Activated CD4-positive, alpha-beta T cell treated with anti-CD3 and anti-CD28 coated beads, Interleukin-2, amount 10 ng/mL, durations not matched to agents 7 days and 5 days (primary cell): ENCODE measurements at regions not wholly inside any gene's neighbourhood (a gene's known extent, or its start where the extent isn't known, plus 50 kb on each side); places are given as distances from the start of the nearest gene placed in this dataset.

Experiments
- CTCF ChIA-PET: fragments of 350-600 bp; sonication (Branson Sonifier 250); formaldehyde crosslinking; loops from one replicate; lab custom pipeline; 2021; ENCODE audit warnings: antibody characterized with exemption; lab: Charles Lee
- POLR2A ChIA-PET: fragments of 350-600 bp; sonication (Branson Sonifier 250); formaldehyde crosslinking; loops from one replicate; lab custom pipeline; 2021; ENCODE audit warnings: antibody characterized with exemption; lab: Charles Lee
- DNase-seq: peaks from one replicate; pipeline ENCODE4 v3.0.0-alpha.2; 2020
- H3K27ac Mint-ChIP-seq: one replicate; pipeline ENCODE4 v1.8.0; 2021; ENCODE audit warnings: mild to moderate bottlenecking, moderate library complexity, mixed read lengths
- H3K27me3 Mint-ChIP-seq: one replicate; pipeline ENCODE4 v1.8.0; 2021; ENCODE audit warnings: mixed read lengths
- H3K36me3 Mint-ChIP-seq: one replicate; pipeline ENCODE4 v1.8.0; 2021; ENCODE audit warnings: low read depth, mixed read lengths
- H3K4me1 Mint-ChIP-seq: one replicate; pipeline ENCODE4 v1.8.0; 2021; ENCODE audit warnings: mixed read lengths
- H3K4me3 Mint-ChIP-seq: one replicate; pipeline ENCODE4 v1.8.0; 2021; ENCODE audit warnings: mild to moderate bottlenecking, moderate library complexity, mixed read lengths
- H3K9me3 Mint-ChIP-seq: one replicate; pipeline ENCODE4 v1.8.0; 2021; ENCODE audit warnings: mixed read lengths

DNA sequence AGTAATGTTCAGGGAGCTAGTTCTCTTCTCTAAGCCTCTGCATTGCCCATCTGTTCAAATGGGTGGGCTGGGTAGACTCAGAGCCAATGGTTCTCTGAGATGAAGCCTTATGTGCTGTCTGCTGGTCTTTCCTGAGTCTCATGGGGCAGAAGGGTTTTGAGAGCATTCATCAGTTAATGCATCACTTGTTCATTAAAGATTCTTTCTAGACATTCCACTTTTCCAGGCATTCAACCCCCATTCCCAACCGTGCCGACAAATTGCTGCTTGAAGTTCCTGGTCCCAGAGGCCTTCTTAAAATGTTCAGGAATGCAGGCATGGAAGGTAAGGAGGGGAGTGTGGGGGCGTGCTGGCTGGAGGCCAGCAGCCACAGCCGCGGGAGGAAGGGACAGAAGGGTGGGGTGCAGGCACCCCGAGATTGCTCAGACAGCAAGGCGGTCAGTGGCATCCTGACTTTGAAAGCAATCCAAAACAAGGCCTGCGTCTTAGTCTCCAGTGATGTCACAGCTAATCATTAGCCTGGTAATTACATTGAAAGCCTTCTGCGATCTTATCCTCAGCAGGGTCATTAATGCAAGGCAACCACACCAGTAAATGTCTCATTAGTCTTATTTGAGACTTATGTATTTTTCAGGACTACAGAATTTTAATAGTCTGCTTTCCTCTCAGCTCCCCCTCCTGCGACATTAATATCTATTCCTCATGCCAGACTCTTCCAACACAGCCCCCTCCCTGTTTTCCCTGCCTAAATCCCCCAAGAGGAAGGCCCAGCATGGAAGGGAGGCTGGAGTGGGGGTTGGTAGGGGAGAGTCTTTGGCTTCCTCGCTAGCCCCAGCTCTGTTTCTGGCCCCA, 328.8 kb downstream of the MIAT start:
- ChIA-PET CTCF (no interaction called here), POLR2A (no interaction called here)
- Mint-ChIP-seq H3K9me3 (no peaks in the 10 kb centered on the region), H3K4me3 (no peak overlapping the region), H3K36me3 (no peaks in the 10 kb centered on the region), H3K4me1 (no peaks in the 10 kb centered on the region), H3K27ac (no peak overlapping the region), H3K27me3 (no peaks in the 10 kb centered on the region)
- DNase-seq: no peak

DNA sequence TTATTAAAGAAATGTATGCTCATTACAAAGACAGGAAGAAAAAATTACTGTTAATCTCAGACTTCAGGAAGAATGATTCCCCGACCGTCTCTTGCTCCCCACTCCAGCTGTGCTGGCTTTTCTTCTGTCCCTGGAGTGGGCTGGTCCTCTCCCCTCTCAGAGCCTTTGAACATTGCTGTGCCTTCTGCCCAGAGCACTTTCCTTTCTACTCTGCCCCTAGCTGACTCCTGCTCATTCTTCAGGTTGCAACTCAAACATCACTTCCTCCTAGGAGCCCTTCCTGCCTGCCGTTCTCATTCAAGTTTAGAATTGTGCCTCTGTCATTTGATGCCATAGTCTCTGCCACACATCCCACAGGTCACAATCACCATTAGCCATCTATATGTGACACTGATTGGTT, 329.5 kb downstream of the MIAT start:
- Mint-ChIP-seq H3K27me3 (no peaks in the 10 kb centered on the region), H3K9me3 (no peaks in the 10 kb centered on the region), H3K36me3 (no peaks in the 10 kb centered on the region), H3K27ac (no peak overlapping the region), H3K4me3 (no peak overlapping the region), H3K4me1 (no peaks in the 10 kb centered on the region)
- no peak for DNase-seq
- ChIA-PET POLR2A (no interaction called here), CTCF (no interaction called here)

DNA sequence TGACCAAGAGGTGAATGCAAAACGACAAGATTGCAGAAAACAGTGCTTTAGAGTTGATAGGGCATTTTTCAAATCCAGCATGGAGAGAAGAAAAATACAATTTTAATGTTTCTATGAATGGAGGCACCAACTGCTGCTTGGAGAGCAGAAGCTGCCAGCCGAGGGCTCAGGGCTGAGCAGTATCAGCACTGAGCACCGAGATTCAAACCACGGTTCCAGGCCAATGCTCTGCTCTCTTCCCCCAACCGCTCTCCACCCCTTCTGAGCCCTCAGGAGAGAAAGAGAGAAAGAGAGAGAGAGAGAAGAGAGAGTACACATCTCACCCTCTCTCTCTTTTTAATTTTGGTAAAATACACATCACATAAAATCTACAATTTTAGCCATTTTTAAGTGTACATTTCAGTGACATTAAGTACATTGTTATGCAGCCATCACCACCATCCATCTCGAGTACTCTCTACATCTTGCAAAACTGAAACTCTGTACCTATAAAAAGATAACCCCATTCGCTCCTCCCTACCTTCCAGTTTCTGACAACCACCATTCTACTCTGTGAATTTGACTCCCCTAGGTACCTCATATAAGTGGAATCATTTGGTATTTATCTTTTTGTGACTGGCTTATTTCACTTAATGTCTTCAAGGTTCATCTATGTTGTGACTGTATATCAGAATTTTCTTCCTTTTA, 333.3 kb downstream of the MIAT start:
- DNase-seq: no peak
- Mint-ChIP-seq H3K4me1 (no peaks in the 10 kb centered on the region), H3K27me3 (no peaks in the 10 kb centered on the region), H3K27ac (no peak overlapping the region), H3K9me3 (no peaks in the 10 kb centered on the region), H3K4me3 (no peak overlapping the region), H3K36me3 (no peaks in the 10 kb centered on the region)
- POLR2A ChIA-PET: no interaction called here
- CTCF ChIA-PET: no interaction called here

DNA sequence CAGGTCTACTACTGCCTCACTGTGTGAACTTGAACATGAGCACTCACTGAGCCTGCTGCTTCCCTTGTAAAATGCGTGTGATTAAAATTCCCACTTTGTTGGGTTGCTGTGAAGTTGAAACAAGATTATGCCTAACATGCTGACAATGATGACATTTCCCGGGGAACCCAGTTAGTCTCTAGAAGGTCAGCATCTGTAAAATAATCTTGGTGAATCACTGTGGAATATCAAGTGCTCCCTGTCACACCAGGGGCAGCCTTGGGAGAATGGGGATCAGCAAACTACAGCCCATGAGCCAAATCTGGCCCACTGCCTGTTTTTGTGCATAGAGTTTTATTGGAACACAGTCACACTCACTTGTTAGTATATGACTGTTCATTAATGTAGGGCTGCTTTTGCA, 335.2 kb downstream of the MIAT start:
- H3K27me3 Mint-ChIP-seq: no peaks in the 10 kb centered on the region
- no peaks in the 10 kb centered on the region for H3K4me1 Mint-ChIP-seq
- CTCF ChIA-PET: no interaction called here

DNA sequence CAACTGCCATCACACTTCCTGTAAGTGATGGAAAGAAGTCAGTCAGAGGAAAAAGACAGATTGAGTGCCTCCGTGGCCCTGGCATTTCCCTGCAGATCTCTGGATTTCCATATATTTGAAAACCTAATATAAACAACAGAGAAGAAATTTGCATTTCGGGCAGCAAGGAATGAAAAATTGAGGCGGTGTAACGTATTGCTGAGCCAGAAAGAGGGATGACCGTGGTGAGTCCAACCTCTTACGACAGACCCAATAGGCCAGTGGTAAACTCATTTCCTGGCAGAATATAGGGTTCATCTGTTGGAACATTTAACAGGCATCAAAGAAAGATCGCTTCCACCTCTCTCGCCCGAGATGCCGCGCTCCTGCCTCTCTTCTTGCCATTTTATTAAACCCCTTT, 336.5 kb downstream of the MIAT start:
- Mint-ChIP-seq H3K4me3 (no peak overlapping the region), H3K4me1 (no peaks in the 10 kb centered on the region), H3K9me3 (no peaks in the 10 kb centered on the region), H3K27me3 (no peaks in the 10 kb centered on the region), H3K27ac (no peak overlapping the region), H3K36me3 (no peaks in the 10 kb centered on the region)
- DNase-seq: no peak
- ChIA-PET CTCF (no interaction called here), POLR2A (no interaction called here)

More for the DNA sequence above, 335.2 kb downstream of the MIAT start:
- Mint-ChIP-seq H3K9me3 (no peaks in the 10 kb centered on the region), H3K4me3 (no peak overlapping the region), H3K36me3 (no peaks in the 10 kb centered on the region), H3K27ac (no peak overlapping the region)
- POLR2A ChIA-PET: no interaction called here
- no peak for DNase-seq

DNA sequence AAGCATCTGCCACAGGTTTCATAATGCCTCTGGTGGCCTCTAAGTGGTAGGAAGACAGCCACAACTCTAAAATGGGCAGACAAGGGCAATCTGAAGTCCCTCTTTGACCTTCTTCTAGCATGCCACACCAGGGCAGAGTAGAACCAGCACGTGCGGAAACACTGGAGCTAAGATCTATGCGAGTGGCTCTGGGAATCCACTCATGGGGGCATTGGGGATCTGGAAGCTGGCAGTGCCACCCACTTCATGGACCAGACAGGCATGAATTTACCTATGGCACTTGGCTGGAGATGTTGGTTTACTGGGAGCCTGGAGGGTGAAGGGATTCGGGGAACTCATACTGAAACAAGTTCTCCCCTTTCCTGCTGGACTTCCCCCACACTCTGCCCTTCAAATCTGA, 337.4 kb downstream of the MIAT start:
- POLR2A ChIA-PET: no interaction called here
- H3K4me1 Mint-ChIP-seq: no peaks in the 10 kb centered on the region
- H3K9me3 Mint-ChIP-seq: no peaks in the 10 kb centered on the region

DNA sequence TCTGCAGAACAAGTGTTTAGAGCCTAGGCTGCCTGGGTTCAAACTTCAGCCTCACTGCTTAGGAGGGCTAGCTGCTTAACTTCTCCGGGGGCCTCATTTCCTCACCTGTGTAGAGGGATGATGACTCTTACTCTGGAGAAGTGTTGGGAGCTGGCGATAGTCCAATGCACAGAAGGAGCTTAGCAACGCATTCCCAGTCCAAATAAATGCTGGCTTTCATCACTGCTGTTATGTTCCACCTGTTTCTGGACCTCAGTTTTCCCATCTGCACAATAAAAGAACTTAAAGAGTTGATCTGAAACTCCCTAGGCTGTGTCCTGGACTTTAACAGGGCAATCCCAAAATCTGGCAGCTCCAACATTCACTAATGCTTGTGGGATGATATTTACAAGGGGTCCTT, 337.8 kb downstream of the MIAT start:
- ChIA-PET POLR2A (no interaction called here), CTCF (no interaction called here)
- no peaks in the 10 kb centered on the region for H3K27me3 Mint-ChIP-seq
- H3K9me3 Mint-ChIP-seq: no peaks in the 10 kb centered on the region
- no peak overlapping the region for H3K27ac Mint-ChIP-seq
- no peaks in the 10 kb centered on the region for H3K36me3 Mint-ChIP-seq
- no peaks in the 10 kb centered on the region for H3K4me1 Mint-ChIP-seq
- no peak for DNase-seq
- H3K4me3 Mint-ChIP-seq: no peak overlapping the region

More for the DNA sequence above, 337.4 kb downstream of the MIAT start:
- H3K27me3 Mint-ChIP-seq: no peaks in the 10 kb centered on the region
- H3K27ac Mint-ChIP-seq: no peak overlapping the region
- DNase-seq: no peak
- CTCF ChIA-PET: interaction anchor here (0.7 kb wide), 1 partner anchor 1854 kb away, joined by 3 read pairs; no protein-coding TSS in a partner anchor
- H3K4me3 Mint-ChIP-seq: no peak overlapping the region
- H3K36me3 Mint-ChIP-seq: no peaks in the 10 kb centered on the region

DNA sequence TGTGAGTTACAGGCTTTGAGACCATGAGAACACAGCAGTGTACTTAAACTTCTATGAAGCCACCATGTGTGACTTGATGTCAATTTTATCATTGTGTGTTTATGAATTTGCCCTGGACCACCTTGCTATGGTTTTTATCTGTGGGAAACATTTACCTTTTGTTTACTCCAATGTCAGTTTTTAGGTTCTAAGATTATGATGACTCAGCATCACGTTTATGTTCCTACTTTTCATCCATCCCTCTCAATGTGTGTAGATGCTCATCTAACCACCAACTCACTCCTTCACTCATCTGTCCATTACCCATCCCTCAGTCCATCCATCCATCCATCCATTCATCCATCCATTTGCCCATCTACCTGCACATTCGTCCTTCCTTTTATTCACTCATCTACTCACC, 338.8 kb downstream of the MIAT start:
- Mint-ChIP-seq H3K4me1 (no peaks in the 10 kb centered on the region), H3K27me3 (no peaks in the 10 kb centered on the region), H3K4me3 (no peak overlapping the region), H3K36me3 (no peaks in the 10 kb centered on the region), H3K27ac (no peak overlapping the region), H3K9me3 (no peaks in the 10 kb centered on the region)
- POLR2A ChIA-PET: no interaction called here
- no peak for DNase-seq
- CTCF ChIA-PET: no interaction called here

DNA sequence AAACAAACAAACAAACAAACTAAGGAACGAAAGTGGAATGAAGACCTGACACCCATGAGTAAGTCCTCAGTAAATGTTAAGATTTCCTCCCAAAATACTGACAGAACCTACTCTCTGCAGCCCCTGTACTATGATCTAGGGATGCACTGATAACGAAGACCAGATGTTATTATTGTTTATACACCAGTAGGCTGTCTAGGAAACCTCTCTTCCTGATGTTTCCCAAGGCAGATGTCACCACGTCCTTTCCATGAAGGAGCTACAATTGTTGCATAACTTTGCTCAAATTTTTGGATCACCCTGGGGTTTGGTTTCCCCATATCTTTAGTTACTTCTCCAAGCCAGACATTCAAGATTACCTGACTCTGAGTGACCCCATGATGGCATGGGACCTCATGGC, 340.7 kb downstream of the MIAT start:
- Mint-ChIP-seq H3K4me1 (no peaks in the 10 kb centered on the region), H3K36me3 (no peaks in the 10 kb centered on the region), H3K27me3 (no peaks in the 10 kb centered on the region), H3K9me3 (no peaks in the 10 kb centered on the region), H3K4me3 (no peak overlapping the region), H3K27ac (no peak overlapping the region)
- DNase-seq: no peak
- CTCF ChIA-PET: no interaction called here
- POLR2A ChIA-PET: no interaction called here

DNA sequence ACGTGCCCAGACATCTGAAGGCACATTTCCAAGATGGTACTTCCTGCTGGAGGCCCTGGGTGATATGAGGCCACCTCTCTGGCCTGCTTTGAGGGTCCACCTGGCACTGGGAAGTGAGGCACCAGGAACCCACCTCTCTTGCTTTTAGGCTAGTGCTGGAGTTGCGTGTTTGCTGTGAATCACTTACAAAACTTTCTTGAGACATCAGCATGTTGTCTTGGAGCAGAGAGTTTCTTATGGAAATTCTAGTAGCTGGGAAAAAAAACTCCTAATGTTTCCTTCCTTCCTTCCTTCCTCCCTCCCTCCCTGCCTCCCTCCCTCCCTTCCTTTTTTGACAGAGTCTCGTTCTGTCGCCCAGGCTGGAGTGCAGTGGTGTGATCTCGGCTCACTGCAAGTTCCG, 341.3 kb downstream of the MIAT start:
- H3K4me1 Mint-ChIP-seq: no peaks in the 10 kb centered on the region
- POLR2A ChIA-PET: no interaction called here
- H3K27me3 Mint-ChIP-seq: no peaks in the 10 kb centered on the region
- no peak for DNase-seq
- no peak overlapping the region for H3K27ac Mint-ChIP-seq
- CTCF ChIA-PET: no interaction called here
- no peaks in the 10 kb centered on the region for H3K36me3 Mint-ChIP-seq
- H3K9me3 Mint-ChIP-seq: no peaks in the 10 kb centered on the region
- H3K4me3 Mint-ChIP-seq: no peak overlapping the region

DNA sequence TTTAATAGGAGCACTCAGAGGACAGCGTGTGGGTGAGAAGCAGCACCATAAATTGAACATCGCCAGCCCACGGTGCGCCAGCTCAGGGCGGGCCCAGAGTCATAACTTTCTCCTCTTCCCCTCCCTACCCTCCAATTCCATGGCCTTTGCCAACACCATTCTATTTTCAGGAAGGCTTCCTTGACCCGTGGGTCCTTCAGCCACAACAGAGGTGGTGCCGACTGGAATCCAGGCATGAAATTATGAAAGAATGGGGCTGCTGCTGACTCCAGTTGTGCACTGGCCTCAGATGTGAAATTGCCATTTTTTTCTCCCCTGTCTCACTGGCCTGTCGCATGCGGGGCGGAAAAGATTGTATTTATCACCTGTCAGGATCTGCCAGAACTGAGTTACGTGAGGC, 345.9 kb downstream of the MIAT start:
- no peak overlapping the region for H3K4me3 Mint-ChIP-seq
- H3K27me3 Mint-ChIP-seq: no peaks in the 10 kb centered on the region
- no peak for DNase-seq
- H3K36me3 Mint-ChIP-seq: no peaks in the 10 kb centered on the region
- no peaks in the 10 kb centered on the region for H3K4me1 Mint-ChIP-seq
- H3K9me3 Mint-ChIP-seq: no peaks in the 10 kb centered on the region
- ChIA-PET POLR2A (no interaction called here), CTCF (no interaction called here)
- H3K27ac Mint-ChIP-seq: no peak overlapping the region

DNA sequence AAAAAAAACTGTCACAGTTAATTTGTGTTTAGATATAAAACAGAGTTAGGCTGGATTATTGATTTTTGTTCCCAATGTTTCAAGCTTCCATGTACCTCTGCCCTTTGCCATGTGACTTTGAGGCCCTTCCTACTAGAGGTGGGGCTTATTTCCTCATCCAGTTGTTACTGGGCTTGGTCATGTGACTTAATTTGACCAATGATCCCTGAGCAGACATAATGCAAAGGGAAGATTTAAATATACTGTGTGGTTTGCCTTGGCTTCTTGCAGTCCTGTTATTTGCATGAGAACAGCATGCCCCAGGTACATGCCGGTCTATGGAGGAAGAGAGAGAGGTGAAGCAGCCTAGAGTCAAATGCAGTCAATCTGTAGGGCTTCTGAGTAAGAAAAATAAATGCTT, 347.0 kb downstream of the MIAT start:
- no peak overlapping the region for H3K4me3 Mint-ChIP-seq

DNA sequence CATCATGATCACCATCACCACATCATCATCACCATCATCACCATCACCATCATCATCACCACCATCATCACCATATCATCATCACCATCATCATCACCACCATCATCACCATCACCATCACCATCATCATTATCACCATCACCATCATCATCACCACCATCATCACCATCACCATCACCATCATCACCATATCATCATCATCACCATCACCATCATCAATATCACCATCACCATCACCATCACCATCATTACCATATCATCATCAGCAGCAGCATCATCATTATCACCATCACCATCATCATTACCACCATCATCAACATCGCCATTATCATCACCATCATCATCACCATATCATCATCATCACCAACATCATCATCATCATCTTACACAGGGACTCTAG, 351.1 kb downstream of the MIAT start:
- H3K36me3 Mint-ChIP-seq: no peaks in the 10 kb centered on the region

More for the DNA sequence above, 347.0 kb downstream of the MIAT start:
- Mint-ChIP-seq H3K4me1 (no peaks in the 10 kb centered on the region), H3K9me3 (no peaks in the 10 kb centered on the region), H3K27me3 (no peaks in the 10 kb centered on the region), H3K27ac (no peak overlapping the region), H3K36me3 (no peaks in the 10 kb centered on the region)
- POLR2A ChIA-PET: no interaction called here
- CTCF ChIA-PET: no interaction called here
- no peak for DNase-seq

More for the DNA sequence above, 351.1 kb downstream of the MIAT start:
- POLR2A ChIA-PET: no interaction called here
- Mint-ChIP-seq H3K4me3 (no peak overlapping the region), H3K27me3 (no peaks in the 10 kb centered on the region), H3K4me1 (no peaks in the 10 kb centered on the region), H3K9me3 (no peaks in the 10 kb centered on the region), H3K27ac (no peak overlapping the region)
- no peak for DNase-seq
- CTCF ChIA-PET: no interaction called here
